ENCODE measurements at regions not wholly inside any gene's neighbourhood (a gene's known extent, or its start where the extent isn't known, plus 50 kb on each side); places are given as distances from the start of the nearest gene placed in this dataset.

GRCh38 chr10:35884657-35885071 is 242.6 kb upstream of the FZD8 start:
- H3K36me3 ChIP-seq, result no peaks in the 10 kb centered on the region
- no peak for TF ChIP-seq CTCF (IDR thresholded peaks at IDR 0.05)
- H3K4me1 ChIP-seq, result no peaks in the 10 kb centered on the region
- H3K9me3 ChIP-seq, result no peaks in the 10 kb centered on the region
- no peak overlapping the region for H3K4me3 ChIP-seq
- DNase-seq (no peak), ATAC-seq (no peak)
- no peaks in the 10 kb centered on the region for H3K27me3 ChIP-seq
- intact Hi-C loops (cut with DNase I), result no loop called here
- 64 to 70% methylated on average over 9 of the region's 9 CpGs for WGBS, 2 donors
- H3K27ac ChIP-seq, result no peak overlapping the region

- DNase-seq, result no peak
- intact Hi-C loops (cut with DNase I), result no loop called here
- no peak for ATAC-seq
Observed at GRCh38 chr10:35882422-35883150, 240.5 kb upstream of the FZD8 start.

DNA sequence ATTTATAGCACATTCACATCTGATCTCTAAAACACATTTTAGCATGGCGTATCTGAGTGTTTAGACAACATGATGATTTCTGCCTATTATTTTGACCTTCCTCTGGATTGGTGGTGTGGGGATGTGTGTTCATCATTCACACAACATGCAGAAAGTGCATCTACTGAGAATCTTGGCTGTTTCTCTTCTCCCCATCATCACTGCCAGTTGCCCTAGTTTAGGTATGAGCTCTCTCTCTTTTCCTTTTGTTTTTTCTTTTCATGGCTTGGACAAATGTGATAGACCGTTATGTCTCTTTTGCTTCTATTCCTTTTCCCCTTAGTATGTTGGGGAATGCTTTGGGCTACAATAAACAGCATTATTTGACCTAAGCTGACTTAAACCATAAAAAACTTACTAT is 239.2 kb upstream of the FZD8 start:
- no peak for TF ChIP-seq CTCF (IDR thresholded peaks at IDR 0.05)
- H3K9me3 ChIP-seq, result no peaks in the 10 kb centered on the region
- intact Hi-C loops (cut with DNase I), result no loop called here
- ATAC-seq (no peak), DNase-seq (no peak)
- no peak overlapping the region for H3K4me3 ChIP-seq
- no peaks in the 10 kb centered on the region for H3K36me3 ChIP-seq
- no peaks in the 10 kb centered on the region for H3K27me3 ChIP-seq
- 95 to 96% methylated on average over 2 of the region's 2 CpGs for WGBS, 2 donors
- H3K4me1 ChIP-seq, result peaks cover 0 to under 1% (median 0%) of the 10 kb centered on the region in 9 donors
- no peak overlapping the region for H3K27ac ChIP-seq

More at GRCh38 chr10:35882422-35883150, 240.5 kb upstream of the FZD8 start:
- H3K4me1 ChIP-seq, result no peaks in the 10 kb centered on the region
- H3K27me3 ChIP-seq, result no peaks in the 10 kb centered on the region
- no peak for TF ChIP-seq CTCF (IDR thresholded peaks at IDR 0.05)
- no peaks in the 10 kb centered on the region for H3K36me3 ChIP-seq
- H3K9me3 ChIP-seq, result no peaks in the 10 kb centered on the region
- WGBS, 2 donors, result 91 to 94% methylated on average over 9 of the region's 9 CpGs
- no peak overlapping the region for H3K4me3 ChIP-seq
- no peak overlapping the region for H3K27ac ChIP-seq

DNA sequence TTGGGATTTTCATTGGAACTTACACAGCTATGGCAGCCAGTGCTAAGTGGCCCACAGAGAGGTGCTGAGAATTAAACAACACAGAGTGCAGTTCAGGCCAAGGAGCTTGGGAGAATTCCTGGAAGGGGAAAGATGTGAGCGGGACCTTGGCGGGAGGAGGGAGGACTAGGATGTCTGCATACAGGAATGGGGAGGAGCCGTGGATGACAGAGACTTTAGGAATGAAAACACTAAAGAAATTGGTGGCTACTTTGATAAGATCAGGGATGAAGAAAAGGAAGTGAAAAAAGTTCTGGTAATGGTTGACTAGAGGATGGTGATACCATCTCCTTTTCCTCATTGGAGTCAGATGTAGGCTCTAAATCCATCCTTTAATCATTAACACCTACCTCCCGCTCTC is 234.2 kb upstream of the FZD8 start:
- 83 to 88% methylated on average over 4 of the region's 4 CpGs for WGBS, 2 donors

More for the DNA sequence above, 234.2 kb upstream of the FZD8 start:
- no peaks in the 10 kb centered on the region for H3K36me3 ChIP-seq
- DNase-seq (no peak), ATAC-seq (no peak)
- no peaks in the 10 kb centered on the region for H3K27me3 ChIP-seq
- H3K4me1 ChIP-seq, result peaks cover 0 to 19% (median 6%) of the 10 kb centered on the region in 9 donors
- no peak for TF ChIP-seq CTCF (IDR thresholded peaks at IDR 0.05)
- no peak overlapping the region for H3K4me3 ChIP-seq
- intact Hi-C loops (cut with DNase I), result no loop called here
- H3K27ac ChIP-seq, result no peak overlapping the region
- H3K9me3 ChIP-seq, result no peaks in the 10 kb centered on the region

All from heart right ventricle (tissue), 16 donors.